Esophagus (tissue), 2 donors: ENCODE measurements at regions not wholly inside any gene's neighbourhood (a gene's known extent, or its start where the extent isn't known, plus 50 kb on each side); places are given as distances from the start of the nearest gene placed in this dataset.
"Not testable (repeated sequence)": the region's sequence is repeated elsewhere in the genome, so short reads cannot be mapped to it uniquely, and the experiment has no call there.

Experiments
- H3K27ac ChIP-seq, 2 donors: one replicate each; pipeline ENCODE4 v1.5.1; 2013; ENCODE audit warnings: low read depth in 2 of 2, mild to moderate bottlenecking in 2 of 2, inconsistent platforms in 1 of 2, low read length in 1 of 2, moderate library complexity in 1 of 2
- H3K27me3 ChIP-seq, 2 donors: one replicate each; pipeline ENCODE4 v1.6.1; 2013; ENCODE audit warnings: low read length in 2 of 2, control low read depth in 1 of 2, mild to moderate bottlenecking in 1 of 2; ENCODE audit not compliant: insufficient read depth in 2 of 2, control insufficient read depth in 1 of 2
- H3K36me3 ChIP-seq, 2 donors: one replicate each; pipeline ENCODE4 v1.6.1; 2013; ENCODE audit warnings: low read length in 1 of 2; ENCODE audit not compliant: control insufficient read depth in 2 of 2, insufficient read depth in 2 of 2
- H3K4me1 ChIP-seq, 2 donors: one replicate each; pipeline ENCODE4 v1.6.1; 2013; ENCODE audit warnings: low read length in 1 of 2; ENCODE audit not compliant: control insufficient read depth in 2 of 2, insufficient read depth in 2 of 2
- H3K4me3 ChIP-seq, 2 donors: one replicate each; pipeline ENCODE4 v1.5.1; 2013; ENCODE audit warnings: low read length in 2 of 2, mild to moderate bottlenecking in 2 of 2, low read depth in 1 of 2, moderate library complexity in 1 of 2
- H3K9me3 ChIP-seq, 2 donors: one replicate each; pipeline ENCODE4 v1.6.1; 2013; ENCODE audit warnings: mild to moderate bottlenecking in 2 of 2, low read depth in 1 of 2, low read length in 1 of 2, moderate library complexity in 1 of 2; ENCODE audit not compliant: control insufficient read depth in 2 of 2, insufficient read depth in 1 of 2
- whole genome bisulfite sequencing, 2 donors: extraction: QIAGEN DNeasy Blood & Tissue Kit; methylation state at CpG; one replicate each; pipeline ENCODE4 v1.1.7; 2013; 5-methylcytosine and 5-hydroxymethylcytosine counted together
- donor health status: healthy with polysubstance abuse.
- donor health status: Bipolar disorder and iron deficiency.

- Histone ChIP-seq H3K9me3 (no peaks in the 10 kb centered on the region), H3K36me3 (no peaks in the 10 kb centered on the region), H3K4me3 (no peak overlapping the region), H3K4me1 (no peaks in the 10 kb centered on the region), H3K27me3 (no peaks in the 10 kb centered on the region), H3K27ac (no peak overlapping the region)
- WGBS, 2 donors, result 82 to 91% methylated on average over 12 of the region's 12 CpGs
These were observed 177.8 kb upstream of the SFSWAP start for GRCh38 chr12:131533139-131533538.

GRCh38 chr12:131535779-131536178 is 175.1 kb upstream of the SFSWAP start:
- H3K4me3 ChIP-seq, result no peak overlapping the region
- H3K36me3 ChIP-seq, result no peaks in the 10 kb centered on the region
- H3K27ac ChIP-seq, result no peak overlapping the region
- no peaks in the 10 kb centered on the region for H3K9me3 ChIP-seq
- no peaks in the 10 kb centered on the region for H3K27me3 ChIP-seq
- no peaks in the 10 kb centered on the region for H3K4me1 ChIP-seq
- WGBS, 2 donors, result 87 to 89% methylated on average over 5 of the region's 5 CpGs

- H3K9me3 ChIP-seq, result peaks cover 0 to 2% of the 10 kb centered on the region in 2 donors
- no peak overlapping the region for H3K4me3 ChIP-seq
- no peaks in the 10 kb centered on the region for H3K4me1 ChIP-seq
- no peaks in the 10 kb centered on the region for H3K36me3 ChIP-seq
- WGBS, 2 donors, result 66% methylated on average over 11 of the region's 11 CpGs
- H3K27ac ChIP-seq, result no peak overlapping the region
- no peaks in the 10 kb centered on the region for H3K27me3 ChIP-seq
These were observed 174.6 kb upstream of the SFSWAP start for GRCh38 chr12:131536337-131536736.

- Histone ChIP-seq H3K27me3 (no peaks in the 10 kb centered on the region), H3K4me3 (no peak overlapping the region), H3K36me3 (no peaks in the 10 kb centered on the region), H3K27ac (no peak overlapping the region), H3K9me3 (peaks cover 0 to 2% of the 10 kb centered on the region in 2 donors), H3K4me1 (no peaks in the 10 kb centered on the region)
- WGBS, 2 donors, result 78 to 83% methylated on average over 13 of the region's 13 CpGs
These were observed 174.1 kb upstream of the SFSWAP start for GRCh38 chr12:131536766-131537165.

GRCh38 chr12:131537267-131537958 is 173.5 kb upstream of the SFSWAP start:
- Histone ChIP-seq H3K36me3 (no peaks in the 10 kb centered on the region), H3K9me3 (peaks cover 0 to 2% of the 10 kb centered on the region in 2 donors), H3K27ac (no peak overlapping the region), H3K4me3 (no peak overlapping the region), H3K4me1 (no peaks in the 10 kb centered on the region), H3K27me3 (no peaks in the 10 kb centered on the region)
- WGBS, 2 donors, result 33 to 48% methylated on average over 11 of the region's 11 CpGs

GRCh38 chr12:131539381-131539780 is 171.5 kb upstream of the SFSWAP start:
- no peak overlapping the region for H3K4me3 ChIP-seq
- H3K9me3 ChIP-seq, result peaks cover 0 to 5% of the 10 kb centered on the region in 2 donors
- H3K27me3 ChIP-seq, result no peaks in the 10 kb centered on the region
- no peaks in the 10 kb centered on the region for H3K36me3 ChIP-seq
- no peaks in the 10 kb centered on the region for H3K4me1 ChIP-seq
- H3K27ac ChIP-seq, result no peak overlapping the region
- 89 to 97% methylated on average over 2 of the region's 2 CpGs for WGBS, 2 donors

GRCh38 chr12:131540138-131540623 is 170.7 kb upstream of the SFSWAP start:
- H3K27me3 ChIP-seq, result no peaks in the 10 kb centered on the region
- no peak overlapping the region for H3K4me3 ChIP-seq
- H3K4me1 ChIP-seq, result no peaks in the 10 kb centered on the region
- no peaks in the 10 kb centered on the region for H3K36me3 ChIP-seq
- peaks cover 0 to 5% of the 10 kb centered on the region in 2 donors for H3K9me3 ChIP-seq
- H3K27ac ChIP-seq, result no peak overlapping the region
- 93 to 96% methylated on average over 4 of the region's 4 CpGs for WGBS, 2 donors

GRCh38 chr12:131541512-131541911 is 169.4 kb upstream of the SFSWAP start:
- H3K27me3 ChIP-seq, H3K4me1 ChIP-seq, H3K9me3 ChIP-seq, H3K36me3 ChIP-seq, H3K4me3 ChIP-seq, H3K27ac ChIP-seq: not testable (repeated sequence)
- WGBS, 2 donors, result 86 to 89% methylated on average over 1 of the region's 1 CpG

GRCh38 chr12:131542351-131542750 is 168.5 kb upstream of the SFSWAP start:
- H3K27me3 ChIP-seq, result no peaks in the 10 kb centered on the region
- WGBS, 2 donors, result 82% methylated on average over 4 of the region's 4 CpGs
- H3K9me3 ChIP-seq, result peaks cover 0 to 5% of the 10 kb centered on the region in 2 donors
- no peak overlapping the region for H3K4me3 ChIP-seq
- no peaks in the 10 kb centered on the region for H3K4me1 ChIP-seq
- H3K36me3 ChIP-seq, result no peaks in the 10 kb centered on the region
- H3K27ac ChIP-seq, result no peak overlapping the region

- Histone ChIP-seq H3K4me3 (no peak overlapping the region), H3K27me3 (no peaks in the 10 kb centered on the region), H3K9me3 (peaks cover 0 to 5% of the 10 kb centered on the region in 2 donors), H3K4me1 (no peaks in the 10 kb centered on the region), H3K36me3 (no peaks in the 10 kb centered on the region), H3K27ac (no peak overlapping the region)
- WGBS, 2 donors, result 90% methylated on average over 5 of the region's 5 CpGs
These were observed 167.8 kb upstream of the SFSWAP start for GRCh38 chr12:131543040-131543439.
